ENCODE measurements at regions not wholly inside any gene's neighbourhood (a gene's known extent, or its start where the extent isn't known, plus 50 kb on each side); places are given as distances from the start of the nearest gene placed in this dataset.
"Not testable (repeated sequence)": the region's sequence is repeated elsewhere in the genome, so short reads cannot be mapped to it uniquely, and the experiment has no call there.

GRCh38 chr12:92381856-92382255, 236.2 kb upstream of the BTG1 start:
- H3K4me2 ChIP-seq (ENCODE audit: low read length), result no peak overlapping the region
- no peak overlapping the region for H3K9ac ChIP-seq (ENCODE audit: low read depth, low read length)
- H3K9me3 ChIP-seq (replicated peaks; ENCODE audit: low read length), result no peaks in the 10 kb centered on the region
- no peaks in the 10 kb centered on the region for H3K36me3 ChIP-seq (ENCODE audit: insufficient read depth, low read length)
- no peak overlapping the region for H3K4me3 ChIP-seq (ENCODE audit: low read length)
- no peaks in the 10 kb centered on the region for H3K27me3 ChIP-seq (ENCODE audit: control insufficient read depth, insufficient read depth, low read length)
- no peaks in the 10 kb centered on the region for H3K4me1 ChIP-seq (ENCODE audit: control insufficient read depth, insufficient read depth, low read length)

- Histone ChIP-seq H3K4me2 (ENCODE audit: low read length) (no peak overlapping the region), H3K9me3 (replicated peaks; ENCODE audit: low read length) (no peaks in the 10 kb centered on the region), H3K4me1 (ENCODE audit: control insufficient read depth, insufficient read depth, low read length) (no peaks in the 10 kb centered on the region), H3K9ac (ENCODE audit: low read depth, low read length) (no peak overlapping the region), H3K4me3 (ENCODE audit: low read length) (no peak overlapping the region), H3K36me3 (ENCODE audit: insufficient read depth, low read length) (no peaks in the 10 kb centered on the region), H3K27me3 (ENCODE audit: control insufficient read depth, insufficient read depth, low read length) (no peaks in the 10 kb centered on the region)
Measured at GRCh38 chr12:92378682-92379479, 233.2 kb upstream of the BTG1 start.

- H3K9me3 ChIP-seq (replicated peaks; ENCODE audit: low read length); H3K4me3 ChIP-seq (ENCODE audit: low read length); H3K4me1 ChIP-seq (ENCODE audit: control insufficient read depth, insufficient read depth, low read length); H3K36me3 ChIP-seq (ENCODE audit: insufficient read depth, low read length); H3K27me3 ChIP-seq (ENCODE audit: control insufficient read depth, insufficient read depth, low read length); H3K4me2 ChIP-seq (ENCODE audit: low read length); H3K9ac ChIP-seq (ENCODE audit: low read depth, low read length): not testable (repeated sequence)
Measured at GRCh38 chr12:92375504-92375903, 229.9 kb upstream of the BTG1 start.

GRCh38 chr12:92370828-92371227, 225.2 kb upstream of the BTG1 start:
- no peak overlapping the region for H3K4me2 ChIP-seq (ENCODE audit: low read length)
- no peak overlapping the region for H3K9ac ChIP-seq (ENCODE audit: low read depth, low read length)
- H3K27me3 ChIP-seq (ENCODE audit: control insufficient read depth, insufficient read depth, low read length), result no peaks in the 10 kb centered on the region
- H3K36me3 ChIP-seq (ENCODE audit: insufficient read depth, low read length), result no peaks in the 10 kb centered on the region
- H3K9me3 ChIP-seq (replicated peaks; ENCODE audit: low read length), result no peaks in the 10 kb centered on the region
- no peak overlapping the region for H3K4me3 ChIP-seq (ENCODE audit: low read length)
- peaks cover 12% of the 10 kb centered on the region for H3K4me1 ChIP-seq (ENCODE audit: control insufficient read depth, insufficient read depth, low read length)

- Histone ChIP-seq H3K27me3 (ENCODE audit: control insufficient read depth, insufficient read depth, low read length) (no peaks in the 10 kb centered on the region), H3K36me3 (ENCODE audit: insufficient read depth, low read length) (no peaks in the 10 kb centered on the region), H3K9me3 (replicated peaks; ENCODE audit: low read length) (no peaks in the 10 kb centered on the region), H3K4me2 (ENCODE audit: low read length) (no peak overlapping the region), H3K4me1 (ENCODE audit: control insufficient read depth, insufficient read depth, low read length) (peaks cover 12% of the 10 kb centered on the region), H3K4me3 (ENCODE audit: low read length) (no peak overlapping the region), H3K9ac (ENCODE audit: low read depth, low read length) (no peak overlapping the region)
Measured at GRCh38 chr12:92369636-92370035, 224.0 kb upstream of the BTG1 start.

DNA sequence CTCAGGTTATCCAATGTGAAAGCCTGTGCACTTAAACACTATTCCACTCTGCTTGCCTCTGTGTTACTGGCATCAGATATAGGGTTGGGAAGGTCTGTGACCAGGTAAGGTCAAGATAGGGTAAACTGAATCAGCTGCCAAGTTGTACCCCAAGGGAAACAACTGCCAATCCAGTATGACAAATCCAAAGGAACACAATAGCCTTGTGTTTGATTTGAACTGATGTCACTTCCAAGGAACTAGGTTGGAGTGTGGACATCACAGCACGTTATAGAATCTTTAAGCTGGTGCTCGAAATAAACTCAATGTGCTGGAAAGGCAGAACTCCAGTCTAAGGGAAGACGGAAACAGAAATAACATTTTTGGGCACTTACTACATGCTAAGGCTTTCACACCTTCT, 223.4 kb upstream of the BTG1 start:
- Histone ChIP-seq H3K9ac (ENCODE audit: low read depth, low read length) (no peak overlapping the region), H3K9me3 (replicated peaks; ENCODE audit: low read length) (no peaks in the 10 kb centered on the region), H3K4me2 (ENCODE audit: low read length) (no peak overlapping the region), H3K36me3 (ENCODE audit: insufficient read depth, low read length) (no peaks in the 10 kb centered on the region), H3K4me3 (ENCODE audit: low read length) (no peak overlapping the region), H3K4me1 (ENCODE audit: control insufficient read depth, insufficient read depth, low read length) (peaks cover 14% of the 10 kb centered on the region), H3K27me3 (ENCODE audit: control insufficient read depth, insufficient read depth, low read length) (no peaks in the 10 kb centered on the region)

DNA sequence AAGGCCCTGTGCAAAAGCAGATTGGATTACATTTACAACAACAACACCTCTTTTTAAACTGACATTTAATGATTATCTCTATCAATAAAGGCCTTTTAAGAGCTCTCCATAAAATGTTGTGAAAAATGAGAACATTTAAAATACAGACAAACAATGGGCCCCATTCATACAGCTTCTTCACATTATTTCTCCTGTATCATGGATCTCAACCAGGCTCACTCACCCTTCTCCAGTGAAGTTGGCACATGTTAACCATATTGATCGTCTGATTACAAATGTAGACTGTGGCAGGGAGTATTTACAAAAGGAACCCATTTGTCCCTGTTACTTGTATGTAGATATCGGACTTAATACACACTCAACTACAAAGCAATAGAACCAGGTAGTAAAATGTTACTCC, 220.2 kb upstream of the BTG1 start:
- Histone ChIP-seq H3K4me3 (ENCODE audit: low read length) (no peak overlapping the region), H3K27me3 (ENCODE audit: control insufficient read depth, insufficient read depth, low read length) (no peaks in the 10 kb centered on the region), H3K9me3 (replicated peaks; ENCODE audit: low read length) (no peaks in the 10 kb centered on the region), H3K36me3 (ENCODE audit: insufficient read depth, low read length) (no peaks in the 10 kb centered on the region), H3K4me2 (ENCODE audit: low read length) (no peak overlapping the region), H3K4me1 (ENCODE audit: control insufficient read depth, insufficient read depth, low read length) (peaks cover 35% of the 10 kb centered on the region), H3K9ac (ENCODE audit: low read depth, low read length) (no peak overlapping the region)

DNA sequence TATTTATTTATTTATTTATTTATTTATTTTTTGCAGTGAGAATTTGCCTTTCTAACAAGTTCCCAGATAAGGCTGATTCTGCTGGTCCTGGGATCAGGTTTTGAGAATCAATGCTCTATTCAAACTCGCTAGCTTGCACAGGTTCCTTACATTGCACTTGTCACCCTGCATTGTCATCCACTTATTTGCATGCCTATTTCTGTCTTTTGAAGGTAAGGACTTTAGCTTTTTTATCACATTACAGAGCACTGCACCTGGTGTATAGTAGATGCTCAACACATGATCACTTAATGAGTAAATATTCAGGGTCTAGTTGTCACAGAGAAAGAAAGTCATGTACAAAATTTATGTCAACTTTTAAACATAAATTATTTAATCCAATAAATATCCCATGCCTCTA, 219.7 kb upstream of the BTG1 start:
- Histone ChIP-seq H3K4me3 (ENCODE audit: low read length) (no peak overlapping the region), H3K4me1 (ENCODE audit: control insufficient read depth, insufficient read depth, low read length) (peaks cover 35% of the 10 kb centered on the region)

DNA sequence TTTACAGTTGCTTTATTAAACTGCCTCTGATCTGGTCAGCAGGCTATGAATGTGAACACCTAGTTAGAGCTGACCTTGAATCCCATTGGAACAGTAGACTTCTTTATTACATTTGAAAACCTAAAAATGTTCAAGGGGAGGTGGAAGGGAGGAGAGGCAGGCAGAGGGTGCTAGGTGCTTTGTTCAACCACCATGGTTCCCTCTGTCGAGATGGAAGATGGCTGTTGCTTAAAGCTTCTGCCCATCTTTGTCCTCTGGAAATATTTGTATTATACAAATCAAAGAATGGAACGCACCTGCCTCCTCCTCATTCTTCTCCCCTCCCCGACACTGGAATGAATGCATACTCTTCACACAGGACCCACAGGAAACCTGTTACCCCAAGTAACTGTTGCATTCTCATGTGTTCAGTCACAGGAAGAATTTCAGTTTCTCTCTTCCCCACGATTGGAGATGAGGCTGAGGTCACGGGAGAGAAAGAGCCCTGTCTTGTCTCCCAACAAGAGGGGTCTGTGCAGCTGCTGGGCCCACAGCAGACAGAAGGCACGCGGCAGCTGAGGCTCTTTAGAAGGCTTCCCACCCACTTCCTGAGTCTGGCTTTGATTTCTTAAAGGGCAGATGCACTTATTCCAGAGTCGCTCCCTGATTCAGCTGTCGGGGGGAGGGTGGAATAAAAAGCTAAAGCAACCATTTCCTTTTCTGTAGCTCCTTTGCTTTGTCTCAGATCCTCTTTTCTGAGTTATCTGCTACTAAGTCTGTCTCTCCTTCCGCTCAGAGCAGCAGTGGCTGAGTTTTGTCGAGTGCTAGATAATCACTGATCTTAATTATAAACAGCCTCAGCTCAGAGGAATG, 217.9 kb upstream of the BTG1 start:
- peak overlapping the region; percentile 29 for H3K9ac ChIP-seq (ENCODE audit: low read depth, low read length)
- peak overlapping the region; percentile 45 for H3K4me2 ChIP-seq (ENCODE audit: low read length)
- no peaks in the 10 kb centered on the region for H3K36me3 ChIP-seq (ENCODE audit: insufficient read depth, low read length)
- H3K4me3 ChIP-seq (ENCODE audit: low read length), result peak overlapping the region; percentile 29
- H3K4me1 ChIP-seq (ENCODE audit: control insufficient read depth, insufficient read depth, low read length), result peaks cover 23% of the 10 kb centered on the region
- no peaks in the 10 kb centered on the region for H3K9me3 ChIP-seq (replicated peaks; ENCODE audit: low read length)
- no peaks in the 10 kb centered on the region for H3K27me3 ChIP-seq (ENCODE audit: control insufficient read depth, insufficient read depth, low read length)

More for the DNA sequence above, 219.7 kb upstream of the BTG1 start:
- Histone ChIP-seq H3K9ac (ENCODE audit: low read depth, low read length) (no peak overlapping the region), H3K36me3 (ENCODE audit: insufficient read depth, low read length) (no peaks in the 10 kb centered on the region), H3K27me3 (ENCODE audit: control insufficient read depth, insufficient read depth, low read length) (no peaks in the 10 kb centered on the region), H3K9me3 (replicated peaks; ENCODE audit: low read length) (no peaks in the 10 kb centered on the region), H3K4me2 (ENCODE audit: low read length) (no peak overlapping the region)

DNA sequence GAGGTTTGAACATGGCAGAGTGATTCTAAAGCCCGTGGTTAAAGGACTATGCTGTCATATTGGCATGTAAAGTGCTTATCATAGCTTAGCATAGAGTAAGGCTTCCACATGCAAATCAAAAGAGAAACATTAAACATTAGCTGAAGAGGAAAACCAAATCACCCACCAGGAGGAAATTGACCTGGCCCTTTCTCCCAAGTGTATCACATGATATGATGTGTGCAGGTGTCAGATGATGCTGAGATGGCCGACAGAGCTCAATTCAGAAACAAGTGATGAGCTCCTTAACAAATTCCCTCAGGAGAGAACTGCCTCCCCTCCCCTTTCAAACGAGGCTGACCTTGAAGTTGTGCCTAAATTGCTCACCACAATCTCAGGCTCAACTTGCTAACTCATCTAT, 217.1 kb upstream of the BTG1 start:
- Histone ChIP-seq H3K36me3 (ENCODE audit: insufficient read depth, low read length) (no peaks in the 10 kb centered on the region), H3K9ac (ENCODE audit: low read depth, low read length) (no peak overlapping the region), H3K4me2 (ENCODE audit: low read length) (no peak overlapping the region), H3K27me3 (ENCODE audit: control insufficient read depth, insufficient read depth, low read length) (no peaks in the 10 kb centered on the region), H3K4me1 (ENCODE audit: control insufficient read depth, insufficient read depth, low read length) (peaks cover 23% of the 10 kb centered on the region), H3K9me3 (replicated peaks; ENCODE audit: low read length) (no peaks in the 10 kb centered on the region), H3K4me3 (ENCODE audit: low read length) (no peak overlapping the region)

DNA sequence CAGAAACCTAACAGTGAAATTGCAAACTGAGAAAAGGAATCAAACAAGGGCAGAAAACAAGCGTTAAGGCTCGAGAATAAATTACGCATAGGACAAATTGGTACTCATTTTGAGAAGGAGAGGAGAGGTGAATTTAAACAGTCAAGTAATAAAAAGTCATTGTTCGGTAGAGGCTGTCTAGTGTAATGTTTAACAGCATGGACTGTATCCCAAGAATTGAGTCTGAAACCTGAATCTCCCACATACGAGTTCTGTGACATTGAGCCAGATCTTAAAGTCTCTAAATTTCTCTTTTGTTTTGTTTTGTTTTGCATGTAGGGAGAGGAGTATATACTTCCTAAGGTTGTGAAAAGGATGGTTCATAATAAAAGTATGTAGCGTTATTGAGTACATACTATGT, 216.5 kb upstream of the BTG1 start:
- H3K27me3 ChIP-seq (ENCODE audit: control insufficient read depth, insufficient read depth, low read length), result no peaks in the 10 kb centered on the region
- H3K4me3 ChIP-seq (ENCODE audit: low read length), result no peak overlapping the region
- peaks cover 23% of the 10 kb centered on the region for H3K4me1 ChIP-seq (ENCODE audit: control insufficient read depth, insufficient read depth, low read length)
- H3K4me2 ChIP-seq (ENCODE audit: low read length), result peak overlapping the region; percentile 31
- no peak overlapping the region for H3K9ac ChIP-seq (ENCODE audit: low read depth, low read length)
- no peaks in the 10 kb centered on the region for H3K36me3 ChIP-seq (ENCODE audit: insufficient read depth, low read length)
- H3K9me3 ChIP-seq (replicated peaks; ENCODE audit: low read length), result no peaks in the 10 kb centered on the region

All from skeletal muscle satellite cell (primary cell).